UCSD-AML1 (cell line): ENCODE measurements at regions not wholly inside any gene's neighbourhood (a gene's known extent, or its start where the extent isn't known, plus 50 kb on each side); places are given as distances from the start of the nearest gene placed in this dataset.
"Not testable (repeated sequence)": the region's sequence is repeated elsewhere in the genome, so short reads cannot be mapped to it uniquely, and the experiment has no call there.

Experiments
- DNase-seq: peaks from one replicate; lab custom pipeline; 2025; ENCODE audit not compliant: unreplicated experiment; lab: John Stamatoyannopoulos, UW

DNA sequence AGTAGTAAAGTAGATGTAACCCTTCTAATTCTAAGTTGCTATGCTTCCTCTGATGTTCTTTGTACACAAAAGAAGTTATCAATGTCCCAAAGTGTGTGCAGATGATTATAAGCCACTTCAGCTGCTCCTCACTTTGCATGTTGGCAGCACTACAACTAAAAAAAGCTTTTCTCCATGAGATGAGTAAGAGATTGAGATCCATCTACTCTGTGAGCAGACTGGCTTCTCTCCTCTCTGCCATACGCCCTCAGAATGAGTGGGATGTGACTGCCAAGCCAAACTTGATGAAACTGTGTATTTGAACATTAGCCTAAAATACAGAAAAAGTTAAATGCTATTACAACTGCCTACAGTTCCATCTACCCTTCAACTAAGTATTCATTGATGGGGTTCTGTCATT, 102.9 kb upstream of the ETV1 start:
- DNase-seq = no peak

DNA sequence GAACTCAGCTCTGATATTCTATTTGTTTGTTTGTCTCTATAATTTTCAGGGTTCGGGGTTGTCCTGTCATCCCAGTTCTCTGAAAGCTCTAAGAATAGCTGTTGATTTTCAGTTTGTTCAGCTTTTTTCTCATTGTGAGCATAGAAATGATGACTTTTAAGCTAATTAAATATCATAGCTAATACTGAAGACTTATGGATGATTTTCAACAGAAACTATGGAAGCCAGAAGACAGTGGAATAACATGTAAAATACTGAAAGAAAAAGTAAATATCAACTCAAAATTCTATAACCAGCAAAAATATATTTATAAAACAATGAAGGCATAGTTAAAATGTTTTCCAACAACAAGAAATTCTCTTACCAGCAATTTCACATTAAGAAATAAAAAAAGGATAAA, 96.4 kb upstream of the ETV1 start:
- DNase-seq = no peak

- DNase-seq = no peak
Measured at GRCh38 chr7:14083761-14084160, 94.3 kb upstream of the ETV1 start.

- no peak for DNase-seq
Measured at GRCh38 chr7:14073988-14074387, 84.5 kb upstream of the ETV1 start.

DNA sequence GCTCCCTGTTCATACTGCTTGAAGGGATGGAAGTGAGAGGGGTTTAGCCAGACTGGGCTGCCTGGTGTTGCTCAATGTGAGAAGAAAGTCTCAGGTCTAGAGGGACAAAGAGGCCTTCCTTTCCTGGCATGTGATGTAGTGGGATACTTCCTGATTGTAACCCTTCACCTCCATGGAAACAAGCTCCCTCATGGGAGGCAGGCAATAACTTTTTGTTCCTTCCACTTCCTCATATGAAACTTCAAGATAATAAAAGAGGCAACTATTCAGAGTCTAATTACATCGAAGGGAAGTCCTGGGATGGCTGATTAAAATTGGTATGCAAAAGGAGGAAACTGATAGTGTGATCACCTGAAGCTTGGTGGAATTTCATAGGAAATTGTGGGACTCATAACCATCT, 84.1 kb upstream of the ETV1 start:
- peak; percentile 3 for DNase-seq

GRCh38 chr7:14071045-14071444, 81.6 kb upstream of the ETV1 start:
- DNase-seq = no peak

DNA sequence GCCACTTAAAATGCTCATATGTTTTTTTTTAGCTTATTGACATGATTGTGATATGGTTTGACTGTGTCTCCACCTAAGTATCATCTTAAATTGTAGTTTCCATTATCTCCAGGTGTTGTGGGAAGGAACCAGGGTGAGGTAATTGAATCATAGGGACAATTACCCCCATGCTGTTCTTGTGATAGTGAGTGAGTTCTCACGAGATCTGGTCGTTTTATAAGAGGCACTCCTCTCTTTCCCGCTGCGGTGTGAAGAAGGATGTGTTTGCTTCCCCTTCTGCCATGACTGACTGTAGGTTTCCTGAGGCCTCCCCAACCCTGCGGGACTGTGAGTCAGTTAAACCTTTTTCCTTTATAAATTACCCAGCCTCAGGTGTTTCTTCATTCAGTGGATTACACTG, 80.5 kb upstream of the ETV1 start:
- DNase-seq = no peak

DNA sequence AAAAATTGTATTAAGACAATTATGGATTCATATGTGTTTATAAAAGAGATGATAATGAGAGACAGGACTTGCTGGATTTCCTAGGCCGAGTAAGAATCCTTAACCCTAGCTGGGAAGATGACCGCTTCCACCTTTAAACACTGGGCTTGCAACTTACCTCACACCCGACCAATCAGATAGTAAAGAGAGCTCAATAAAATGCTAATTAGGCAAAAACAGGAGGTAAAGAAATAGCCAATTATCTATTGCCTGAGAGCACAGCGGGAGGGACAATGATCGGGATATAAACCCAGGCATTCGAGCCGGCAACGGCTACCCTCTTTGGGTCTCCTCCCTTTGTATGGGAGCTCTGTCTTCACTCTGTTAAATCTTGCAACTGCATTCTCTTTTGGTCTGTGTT, 77.3 kb upstream of the ETV1 start:
- not testable (repeated sequence) for DNase-seq

GRCh38 chr7:14065286-14065685, 75.8 kb upstream of the ETV1 start:
- no peak for DNase-seq

GRCh38 chr7:14055813-14056212, 66.3 kb upstream of the ETV1 start:
- no peak for DNase-seq

GRCh38 chr7:14054125-14054524, 64.7 kb upstream of the ETV1 start:
- no peak for DNase-seq

GRCh38 chr7:14048889-14049288, 59.4 kb upstream of the ETV1 start:
- DNase-seq = no peak

DNA sequence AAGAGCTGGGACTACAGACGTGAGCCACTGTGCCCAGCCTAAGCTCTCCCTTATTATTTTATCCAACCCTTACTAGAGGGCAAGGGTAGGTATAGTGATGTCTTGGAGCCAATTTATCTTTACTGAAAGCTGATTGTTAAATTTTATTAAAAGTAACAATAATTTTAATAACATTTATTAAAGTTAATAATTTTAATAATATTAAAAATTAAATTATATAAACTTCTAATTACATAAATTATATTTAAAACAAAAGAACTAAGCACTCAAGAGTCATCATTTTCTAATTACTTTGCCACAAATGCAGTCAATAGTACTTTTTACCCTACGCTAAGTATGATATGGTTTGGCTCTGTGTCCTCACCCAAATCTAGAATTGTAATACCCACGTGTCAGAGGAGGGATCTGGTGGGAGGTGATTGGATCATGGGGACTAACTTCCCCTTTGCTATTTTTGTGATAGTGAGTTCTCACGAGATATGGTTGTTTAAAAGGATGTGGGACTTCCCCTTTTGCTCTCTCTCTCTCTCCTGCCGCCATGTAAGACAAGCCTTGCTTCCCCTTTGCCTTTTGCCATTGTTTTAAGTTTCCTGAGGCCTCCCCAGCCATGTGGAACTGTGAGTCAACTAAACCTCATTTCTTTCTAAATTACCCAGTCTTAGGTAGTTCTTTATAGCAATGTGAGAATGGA, 58.4 kb upstream of the ETV1 start:
- DNase-seq = no peak

DNA sequence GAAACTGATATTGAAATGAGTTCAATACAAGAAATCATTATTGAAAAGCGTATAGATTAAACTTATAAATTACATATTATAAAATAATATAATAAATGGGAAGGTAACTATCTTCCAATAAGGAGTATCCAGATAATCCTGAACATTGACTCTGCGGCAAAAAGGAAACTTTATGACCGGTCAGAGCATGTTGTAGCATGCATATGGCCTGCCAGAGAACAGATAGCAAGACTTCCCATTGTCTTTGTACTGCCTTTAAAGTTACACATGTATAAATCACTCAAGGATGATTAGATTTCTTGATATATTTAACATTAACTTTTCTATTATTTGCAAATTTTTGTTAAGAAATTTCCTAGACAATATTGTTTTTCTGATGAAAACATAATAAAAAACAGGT, 56.2 kb upstream of the ETV1 start:
- DNase-seq = no peak

- no peak for DNase-seq
Measured at GRCh38 chr7:14040528-14040927, 51.1 kb upstream of the ETV1 start.
